ENCODE measurements at regions not wholly inside any gene's neighbourhood (a gene's known extent, or its start where the extent isn't known, plus 50 kb on each side); places are given as distances from the start of the nearest gene placed in this dataset.
"Not testable (repeated sequence)": the region's sequence is repeated elsewhere in the genome, so short reads cannot be mapped to it uniquely, and the experiment has no call there.

DNA sequence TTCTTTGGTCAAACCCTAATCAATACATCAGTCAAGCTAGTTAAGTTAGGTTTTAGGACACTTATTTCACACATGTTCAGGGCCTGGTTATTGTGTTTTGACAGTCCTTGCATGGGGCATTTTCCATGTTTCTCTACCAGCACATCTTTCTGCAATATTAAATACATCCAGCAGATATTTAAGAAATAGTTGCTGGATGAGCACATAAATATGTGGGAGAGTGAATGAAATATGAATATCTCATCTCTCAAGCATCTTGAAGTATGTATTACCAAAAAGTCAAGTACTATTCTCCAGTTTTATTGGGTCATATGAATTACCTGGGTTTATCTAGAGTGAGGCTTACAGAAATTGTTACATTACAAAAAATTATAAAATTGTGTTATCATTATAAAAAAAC lies 621.9 kb upstream of the GJE1 start:
- no peak for DNase-seq (ENCODE audit: low read depth in 2 of 3, low spot score in 1 of 3)

GRCh38 chr6:141506062-141506461 lies 626.7 kb upstream of the GJE1 start:
- not testable (repeated sequence) for DNase-seq (ENCODE audit: low read depth in 2 of 3, low spot score in 1 of 3)

DNA sequence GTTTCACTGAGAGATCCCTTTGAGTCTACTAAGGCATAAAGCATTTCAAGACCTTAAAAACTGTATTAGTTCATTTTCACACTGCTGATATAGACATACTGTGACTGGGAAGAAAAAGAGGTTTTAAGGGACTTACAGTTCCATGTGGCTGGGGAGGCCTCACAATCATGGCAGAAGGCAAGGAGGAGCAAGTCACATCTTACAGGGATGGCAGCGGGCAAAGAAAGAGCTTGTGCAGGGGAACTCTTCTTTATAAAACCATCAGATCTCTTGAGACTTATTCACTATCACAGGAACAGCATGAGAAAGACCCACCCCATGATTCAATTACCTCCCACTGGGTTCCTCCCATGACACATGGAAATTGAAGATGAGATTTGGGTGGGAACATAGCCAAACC lies 628.4 kb upstream of the GJE1 start:
- not testable (repeated sequence) for DNase-seq (ENCODE audit: low read depth in 2 of 3, low spot score in 1 of 3)

GRCh38 chr6:141501616-141502015 lies 631.1 kb upstream of the GJE1 start:
- DNase-seq (ENCODE audit: low read depth in 2 of 3, low spot score in 1 of 3): no peak

- DNase-seq (ENCODE audit: low read depth in 2 of 3, low spot score in 1 of 3): no peak
Observed at GRCh38 chr6:141498977-141499376, 633.7 kb upstream of the GJE1 start.

DNA sequence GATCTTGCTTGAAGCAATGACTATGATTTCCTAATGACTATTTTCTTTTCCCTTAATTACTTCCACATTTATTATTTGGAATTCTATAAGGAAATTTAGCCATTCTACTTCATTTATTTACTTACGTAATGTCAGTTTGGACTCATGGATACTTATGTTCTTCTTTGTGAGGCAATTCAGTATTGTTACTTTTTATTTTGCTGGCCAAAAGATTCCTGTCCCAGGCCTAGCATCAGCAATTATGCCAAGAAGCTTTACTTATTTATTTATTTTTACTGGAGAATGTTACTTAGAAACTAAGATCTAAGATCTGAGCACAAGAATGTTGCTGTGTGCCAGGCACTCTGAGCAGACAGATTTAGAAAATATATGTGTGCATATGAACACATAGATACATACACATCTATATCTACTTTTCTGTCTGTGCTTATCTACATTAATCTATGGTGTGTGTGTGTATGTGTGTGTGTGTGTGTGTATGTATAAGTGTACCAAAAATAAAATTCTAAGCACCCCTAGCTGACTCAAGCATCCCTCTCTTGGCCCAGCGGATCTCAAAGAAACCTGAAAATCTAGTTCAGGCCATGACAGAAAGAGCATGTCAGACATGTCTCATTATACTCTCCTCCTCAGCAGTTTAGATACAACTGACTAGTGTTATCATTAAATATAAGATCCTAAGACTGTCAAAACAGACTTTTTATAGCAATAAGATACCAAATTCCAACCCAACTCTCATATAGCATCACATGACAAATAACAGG lies 640.0 kb upstream of the GJE1 start:
- DNase-seq (ENCODE audit: low read depth in 2 of 3, low spot score in 1 of 3): no peak

DNA sequence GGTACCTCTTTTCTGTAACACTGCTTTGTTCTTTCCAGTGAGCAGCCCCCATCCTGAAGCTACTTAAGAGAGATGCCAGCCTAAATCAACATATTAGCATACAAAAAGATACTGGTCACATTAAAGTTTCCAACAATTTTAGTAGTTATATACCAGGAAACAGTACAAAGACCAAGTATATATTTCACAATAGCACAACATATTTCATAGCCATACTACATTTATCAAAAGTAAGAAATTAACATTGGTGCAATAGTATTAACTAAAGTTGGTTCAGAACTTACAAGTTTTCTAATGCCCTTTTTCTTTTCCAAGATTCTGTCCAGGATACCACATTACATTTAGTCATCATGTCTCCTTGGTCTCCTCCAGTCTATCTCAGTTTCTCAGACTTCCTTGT lies 641.0 kb upstream of the GJE1 start:
- no peak for DNase-seq (ENCODE audit: low read depth in 2 of 3, low spot score in 1 of 3)

DNA sequence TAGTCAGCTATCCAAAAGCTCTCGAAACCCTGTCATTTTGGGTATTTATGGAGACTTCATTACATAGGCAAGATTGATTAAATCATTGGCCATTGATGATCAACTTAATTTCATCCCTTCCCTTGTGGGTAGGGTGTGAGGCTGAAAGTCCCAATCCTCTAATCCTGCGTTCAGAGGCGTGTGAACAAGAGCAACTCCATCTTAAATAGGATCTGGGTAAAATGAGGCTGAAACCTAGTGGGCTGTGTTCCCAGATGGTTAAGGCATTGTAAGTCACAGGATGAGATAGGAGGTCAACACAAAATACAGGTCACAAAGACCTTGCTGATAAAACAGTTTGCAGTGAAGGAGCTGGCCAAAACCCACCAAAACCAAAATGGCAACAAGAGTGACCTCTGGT lies 641.7 kb upstream of the GJE1 start:
- DNase-seq (ENCODE audit: low read depth in 2 of 3, low spot score in 1 of 3): no peak

DNA sequence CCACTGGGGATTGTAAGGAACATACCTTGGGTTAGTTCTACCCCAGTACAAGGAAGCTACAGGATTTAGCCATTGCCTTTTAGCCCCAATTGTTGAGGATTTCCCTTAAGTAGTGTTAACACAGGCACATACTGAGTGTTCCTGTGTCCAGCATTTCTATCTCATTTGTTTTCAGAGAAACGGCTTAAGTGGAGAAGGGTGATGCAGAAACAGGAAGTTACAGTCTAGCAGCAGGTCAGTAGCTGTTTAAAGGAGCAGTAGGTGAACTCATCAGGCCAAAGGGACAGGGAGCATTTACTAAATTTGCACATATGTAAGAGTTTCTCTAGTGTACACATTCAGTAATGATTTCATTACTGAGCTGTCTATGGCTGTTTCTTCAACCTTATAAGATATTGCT lies 644.2 kb upstream of the GJE1 start:
- DNase-seq (ENCODE audit: low read depth in 2 of 3, low spot score in 1 of 3): no peak

GRCh38 chr6:141486942-141487341 lies 645.8 kb upstream of the GJE1 start:
- no peak for DNase-seq (ENCODE audit: low read depth in 2 of 3, low spot score in 1 of 3)

- peak in 1 of 3 donors; percentile 8 for DNase-seq (ENCODE audit: low read depth in 2 of 3, low spot score in 1 of 3)
Observed at GRCh38 chr6:141484711-141485110, 648.0 kb upstream of the GJE1 start.

DNA sequence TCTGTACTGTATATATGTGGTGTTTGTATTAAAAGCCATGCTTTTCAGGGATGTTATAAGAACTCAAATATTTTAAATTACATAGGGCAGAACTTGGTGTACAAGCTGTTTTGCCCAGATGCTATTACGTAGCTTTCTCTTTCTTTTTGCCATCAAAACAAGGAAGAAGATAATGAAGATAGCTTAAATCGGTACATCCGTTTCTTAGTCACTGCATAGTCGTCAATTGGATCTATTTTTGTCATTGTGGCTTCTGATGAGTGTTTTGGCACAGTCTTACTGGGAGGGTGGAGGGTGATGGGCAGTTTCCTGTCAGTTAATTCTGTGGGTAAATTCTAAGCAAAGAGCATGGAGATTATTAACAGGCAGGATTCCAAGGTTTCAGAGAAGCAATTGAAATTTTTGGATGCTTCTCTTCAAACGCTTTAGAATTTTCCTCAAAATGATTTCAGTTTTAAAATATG lies 649.1 kb upstream of the GJE1 start:
- DNase-seq (ENCODE audit: low read depth in 2 of 3, low spot score in 1 of 3): peak; percentile 13 to 40 (median 25)

DNA sequence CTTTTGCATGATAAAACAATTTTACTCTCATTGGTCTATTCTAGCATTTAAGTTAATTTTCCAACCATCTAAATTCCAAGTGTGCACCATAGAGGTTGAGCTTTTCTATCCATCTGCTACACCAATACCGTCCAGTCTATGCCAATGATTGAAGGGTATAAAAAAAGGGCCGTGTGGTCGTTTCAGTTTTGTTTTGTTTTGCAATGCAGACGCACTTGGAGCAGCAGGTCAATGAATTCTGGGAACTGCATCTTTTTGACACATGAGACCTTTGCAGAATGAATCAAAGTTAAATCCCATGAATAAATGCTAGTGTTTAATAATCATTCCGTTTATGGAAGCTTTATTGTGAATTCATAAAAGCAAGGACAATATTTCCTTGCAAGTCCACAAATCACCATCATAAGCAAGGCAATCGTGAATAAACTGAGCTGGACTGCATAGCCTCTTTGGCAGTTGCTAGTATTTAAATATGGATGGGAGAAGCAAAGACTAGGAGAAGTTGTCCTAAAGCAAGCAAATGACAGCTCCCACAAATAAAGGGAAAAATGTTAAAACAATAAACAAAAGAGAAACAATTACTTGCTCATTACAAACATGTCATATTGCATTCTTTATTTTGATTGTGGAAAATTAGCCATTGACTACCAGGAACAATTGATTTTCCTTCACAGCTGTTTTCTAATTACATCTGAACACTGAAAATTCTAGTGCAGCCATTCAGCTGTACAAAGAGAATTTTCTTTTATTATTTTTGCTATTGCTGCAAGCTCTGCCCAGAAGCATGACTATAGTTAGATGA lies 649.7 kb upstream of the GJE1 start:
- DNase-seq (ENCODE audit: low read depth in 2 of 3, low spot score in 1 of 3): no peak

GRCh38 chr6:141475259-141475658 lies 657.5 kb upstream of the GJE1 start:
- no peak for DNase-seq (ENCODE audit: low read depth in 2 of 3, low spot score in 1 of 3)

- DNase-seq (ENCODE audit: low read depth in 2 of 3, low spot score in 1 of 3): no peak
Observed at GRCh38 chr6:141472162-141472928, 660.4 kb upstream of the GJE1 start.

GRCh38 chr6:141470810-141471209 lies 661.9 kb upstream of the GJE1 start:
- no peak for DNase-seq (ENCODE audit: low read depth in 2 of 3, low spot score in 1 of 3)

GRCh38 chr6:141467881-141468280 lies 664.8 kb upstream of the GJE1 start:
- no peak for DNase-seq (ENCODE audit: low read depth in 2 of 3, low spot score in 1 of 3)

- no peak for DNase-seq (ENCODE audit: low read depth in 2 of 3, low spot score in 1 of 3)
Observed at GRCh38 chr6:141467041-141467440, 665.7 kb upstream of the GJE1 start.

GRCh38 chr6:141464896-141465295 lies 667.8 kb upstream of the GJE1 start:
- no peak for DNase-seq (ENCODE audit: low read depth in 2 of 3, low spot score in 1 of 3)

- DNase-seq (ENCODE audit: low read depth in 2 of 3, low spot score in 1 of 3): no peak
Observed at GRCh38 chr6:141464490-141464889, 668.2 kb upstream of the GJE1 start.

GRCh38 chr6:141463237-141463977 lies 669.3 kb upstream of the GJE1 start:
- no peak for DNase-seq (ENCODE audit: low read depth in 2 of 3, low spot score in 1 of 3)

Measured in stimulated activated CD4-positive, alpha-beta T cell treated with anti-CD3 and anti-CD28 coated beads, Interleukin-12 subunit alpha, Interleukin-12 subunit beta, amount 100 ng/mL, for 48 hours (primary cell).